ENCODE measurements at regions not wholly inside any gene's neighbourhood (a gene's known extent, or its start where the extent isn't known, plus 50 kb on each side); places are given as distances from the start of the nearest gene placed in this dataset.

DNA sequence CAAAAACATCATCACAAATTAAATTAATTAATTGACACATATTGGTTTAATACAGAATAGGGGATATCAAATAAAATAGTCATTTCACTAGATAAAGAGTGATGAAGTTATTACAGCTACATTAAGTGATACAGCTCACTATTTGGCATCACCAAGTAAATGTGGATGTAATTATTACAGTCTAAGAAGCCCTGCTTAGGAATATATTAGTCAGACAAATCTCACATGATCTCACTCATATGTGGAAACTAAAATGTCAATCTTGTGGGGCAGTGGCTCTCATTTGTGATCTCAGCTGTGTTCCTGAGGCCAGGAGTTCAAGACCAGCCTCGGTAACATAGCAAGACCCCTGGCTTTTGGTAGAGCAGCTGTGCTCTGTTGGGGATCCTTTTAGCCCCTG lies 233.4 kb upstream of the RGMB start:
- TF ChIP-seq, protein P1, sequence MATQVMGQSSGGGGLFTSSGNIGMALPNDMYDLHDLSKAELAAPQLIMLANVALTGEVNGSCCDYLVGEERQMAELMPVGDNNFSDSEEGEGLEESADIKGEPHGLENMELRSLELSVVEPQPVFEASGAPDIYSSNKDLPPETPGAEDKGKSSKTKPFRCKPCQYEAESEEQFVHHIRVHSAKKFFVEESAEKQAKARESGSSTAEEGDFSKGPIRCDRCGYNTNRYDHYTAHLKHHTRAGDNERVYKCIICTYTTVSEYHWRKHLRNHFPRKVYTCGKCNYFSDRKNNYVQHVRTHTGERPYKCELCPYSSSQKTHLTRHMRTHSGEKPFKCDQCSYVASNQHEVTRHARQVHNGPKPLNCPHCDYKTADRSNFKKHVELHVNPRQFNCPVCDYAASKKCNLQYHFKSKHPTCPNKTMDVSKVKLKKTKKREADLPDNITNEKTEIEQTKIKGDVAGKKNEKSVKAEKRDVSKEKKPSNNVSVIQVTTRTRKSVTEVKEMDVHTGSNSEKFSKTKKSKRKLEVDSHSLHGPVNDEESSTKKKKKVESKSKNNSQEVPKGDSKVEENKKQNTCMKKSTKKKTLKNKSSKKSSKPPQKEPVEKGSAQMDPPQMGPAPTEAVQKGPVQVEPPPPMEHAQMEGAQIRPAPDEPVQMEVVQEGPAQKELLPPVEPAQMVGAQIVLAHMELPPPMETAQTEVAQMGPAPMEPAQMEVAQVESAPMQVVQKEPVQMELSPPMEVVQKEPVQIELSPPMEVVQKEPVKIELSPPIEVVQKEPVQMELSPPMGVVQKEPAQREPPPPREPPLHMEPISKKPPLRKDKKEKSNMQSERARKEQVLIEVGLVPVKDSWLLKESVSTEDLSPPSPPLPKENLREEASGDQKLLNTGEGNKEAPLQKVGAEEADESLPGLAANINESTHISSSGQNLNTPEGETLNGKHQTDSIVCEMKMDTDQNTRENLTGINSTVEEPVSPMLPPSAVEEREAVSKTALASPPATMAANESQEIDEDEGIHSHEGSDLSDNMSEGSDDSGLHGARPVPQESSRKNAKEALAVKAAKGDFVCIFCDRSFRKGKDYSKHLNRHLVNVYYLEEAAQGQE (IDR thresholded peaks at IDR 0.05; ENCODE audit: insufficient read depth in 1 of 2, low read depth in 2 of 2, low read length in 2 of 2) = no peak
- no peak for TF ChIP-seq POLR2AphosphoS5 (IDR thresholded peaks at IDR 0.05; ENCODE audit: low read depth, low read length)
